Neural cell (in vitro differentiated cells): ENCODE measurements at regions not wholly inside any gene's neighbourhood (a gene's known extent, or its start where the extent isn't known, plus 50 kb on each side); places are given as distances from the start of the nearest gene placed in this dataset.
"Not testable (repeated sequence)": the region's sequence is repeated elsewhere in the genome, so short reads cannot be mapped to it uniquely, and the experiment has no call there.

Experiments used
- CTCF ChIP-seq: fragments of 450-650 bp; IDR thresholded peaks from 2 replicates; pipeline ENCODE4 v1.5.1; 2014; ENCODE audit warnings: antibody characterized with exemption, mild to moderate bottlenecking, moderate library complexity; ENCODE audit not compliant: poor library complexity, severe bottlenecking
- EZH2 ChIP-seq: fragments of 200-600, 300-800 bp; shearing (Covaris generic), sonication (generic); IDR thresholded peaks from 2 replicates; pipeline ENCODE4 v1.6.1; 2014; ENCODE audit warnings: antibody characterized with exemption, low read length, borderline replicate concordance, mild to moderate bottlenecking; ENCODE audit not compliant: insufficient read depth, poor library complexity, severe bottlenecking
- POLR2AphosphoS5 ChIP-seq: IDR thresholded peaks from 2 replicates; pipeline ENCODE4 v1.6.1; 2012
- REST ChIP-seq: IDR thresholded peaks from 2 replicates; pipeline ENCODE4 v1.6.1; 2012; ENCODE audit warnings: borderline replicate concordance

- TF ChIP-seq POLR2AphosphoS5, CTCF, REST, EZH2: not testable (repeated sequence)
These were observed 80.3 kb downstream of the UNC93B1 start for GRCh38 chr11:67923565-67923964.
